ENCODE measurements at regions not wholly inside any gene's neighbourhood (a gene's known extent, or its start where the extent isn't known, plus 50 kb on each side); places are given as distances from the start of the nearest gene placed in this dataset.

- POLR2A ChIA-PET = no interaction called here
- TF ChIP-seq CTCF (IDR thresholded peaks at IDR 0.05; ENCODE audit: insufficient read depth, low read depth, low read length) = no peak
- Histone ChIP-seq H3K4me3 (ENCODE audit: low read depth, low read length) (no peak overlapping the region), H3K36me3 (ENCODE audit: control insufficient read depth, insufficient read depth, low read length) (no peaks in the 10 kb centered on the region), H3K27me3 (ENCODE audit: control insufficient read depth, insufficient read depth, low read length) (no peaks in the 10 kb centered on the region)
- DNase-seq (ENCODE audit: low read depth) = no peak
- CTCF ChIA-PET = no interaction called here
Measured at GRCh38 chr15:92332125-92332899, 61.4 kb upstream of the ST8SIA2 start.

GRCh38 chr15:92333709-92334108 is 60.0 kb upstream of the ST8SIA2 start:
- no peak for DNase-seq (ENCODE audit: low read depth)
- ChIA-PET POLR2A (no interaction called here), CTCF (interaction anchor here (0.6 kb wide), 1 partner anchor 12 kb away, joined by 3 read pairs; no protein-coding TSS in a partner anchor)
- TF ChIP-seq CTCF (IDR thresholded peaks at IDR 0.05; ENCODE audit: insufficient read depth, low read depth, low read length) = no peak
- no peaks in the 10 kb centered on the region for H3K27me3 ChIP-seq (ENCODE audit: control insufficient read depth, insufficient read depth, low read length)
- H3K36me3 ChIP-seq (ENCODE audit: control insufficient read depth, insufficient read depth, low read length) = no peaks in the 10 kb centered on the region
- no peak overlapping the region for H3K4me3 ChIP-seq (ENCODE audit: low read depth, low read length)

GRCh38 chr15:92336419-92336987 is 57.2 kb upstream of the ST8SIA2 start:
- Histone ChIP-seq H3K4me3 (ENCODE audit: low read depth, low read length) (no peak overlapping the region), H3K27me3 (ENCODE audit: control insufficient read depth, insufficient read depth, low read length) (no peaks in the 10 kb centered on the region), H3K36me3 (ENCODE audit: control insufficient read depth, insufficient read depth, low read length) (no peaks in the 10 kb centered on the region)
- no peak for DNase-seq (ENCODE audit: low read depth)
- TF ChIP-seq CTCF (IDR thresholded peaks at IDR 0.05; ENCODE audit: insufficient read depth, low read depth, low read length) = no peak
- ChIA-PET POLR2A (no interaction called here), CTCF (no interaction called here)

- POLR2A ChIA-PET = no interaction called here
- Histone ChIP-seq H3K27me3 (ENCODE audit: control insufficient read depth, insufficient read depth, low read length) (no peaks in the 10 kb centered on the region), H3K4me3 (ENCODE audit: low read depth, low read length) (no peak overlapping the region), H3K36me3 (ENCODE audit: control insufficient read depth, insufficient read depth, low read length) (no peaks in the 10 kb centered on the region)
- no peak for DNase-seq (ENCODE audit: low read depth)
- CTCF ChIA-PET = no interaction called here
- no peak for TF ChIP-seq CTCF (IDR thresholded peaks at IDR 0.05; ENCODE audit: insufficient read depth, low read depth, low read length)
Measured at GRCh38 chr15:92339361-92339760, 54.3 kb upstream of the ST8SIA2 start.

Data from BJ (cell line).